HG03066 (cell line): ENCODE measurements at regions not wholly inside any gene's neighbourhood (a gene's known extent, or its start where the extent isn't known, plus 50 kb on each side); places are given as distances from the start of the nearest gene placed in this dataset.

ENCODE experiments used
- ATAC-seq: cut with Tn5 transposase; IDR thresholded peaks from one replicate; pipeline ENCODE4 v1.9.1; 2021; ENCODE audit warnings: low read depth; ENCODE audit not compliant: unreplicated experiment

DNA sequence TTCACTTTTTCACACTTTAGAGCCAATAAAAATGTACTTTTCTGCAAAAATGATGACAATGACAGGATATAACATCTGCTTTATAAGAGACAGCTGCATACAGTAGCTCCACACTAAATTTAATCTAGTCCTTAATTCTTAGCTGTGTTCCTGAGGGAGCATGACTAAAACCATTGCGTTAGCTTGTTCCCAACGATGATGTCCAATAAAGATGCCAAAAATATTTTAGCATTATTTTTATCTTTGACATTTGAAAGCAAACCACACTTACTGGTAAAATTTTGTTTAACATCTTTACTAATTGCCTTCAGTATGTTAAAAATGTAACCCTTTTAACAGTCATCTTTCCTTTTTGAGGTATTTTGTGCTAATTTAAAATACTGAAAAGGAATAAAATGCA, 382.7 kb downstream of the CHSY3 start:
- ATAC-seq: no peak

DNA sequence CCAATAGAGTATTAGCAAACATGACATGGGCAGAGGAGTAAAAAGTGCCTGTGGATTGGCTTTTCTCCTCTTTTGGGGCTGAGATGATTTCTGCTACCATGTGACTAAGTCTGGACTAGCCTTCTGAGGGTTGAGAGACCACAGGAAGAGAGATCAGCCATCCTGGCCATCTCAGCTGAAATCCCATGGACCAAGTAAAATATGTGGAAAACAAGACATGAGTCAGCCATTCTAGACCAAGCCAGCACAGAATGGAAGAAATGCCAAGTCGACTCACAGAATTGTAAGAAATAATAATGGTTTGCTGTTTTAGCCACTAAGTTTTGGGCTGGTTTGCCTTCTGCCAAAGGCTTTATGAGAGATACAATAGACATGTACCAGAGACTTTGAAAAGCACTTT, 377.8 kb downstream of the CHSY3 start:
- no peak for ATAC-seq

DNA sequence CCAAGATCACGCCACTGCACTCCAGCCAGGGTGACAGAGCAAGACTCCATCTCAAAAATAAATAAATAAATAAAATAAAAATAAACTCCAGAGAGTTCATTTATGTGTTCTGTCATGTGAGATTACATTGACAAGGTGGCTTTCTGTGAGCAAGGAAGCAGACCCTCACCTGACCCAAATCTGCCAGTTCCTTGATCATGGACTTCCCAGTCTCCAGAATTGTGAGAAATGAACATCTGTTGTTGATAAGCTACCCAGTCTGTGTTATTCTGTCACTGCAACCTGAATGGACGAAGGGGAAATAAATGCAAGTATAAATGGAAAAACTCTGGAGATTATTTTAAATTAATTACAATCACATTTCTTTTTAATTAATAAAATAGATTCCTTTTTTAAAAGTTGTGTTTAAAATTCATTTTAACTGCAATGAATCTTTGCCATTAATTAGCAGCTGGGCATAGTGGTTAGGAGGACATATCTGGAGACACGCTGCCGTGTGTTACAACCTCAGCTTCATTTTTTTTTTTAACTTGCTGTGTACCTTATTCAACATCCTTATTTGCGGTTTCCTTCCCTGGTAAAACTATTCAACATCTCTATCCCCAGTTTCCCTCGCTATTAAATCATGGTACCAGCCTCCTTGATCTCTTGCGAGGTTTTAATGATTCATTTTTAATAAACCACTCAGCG, 376.4 kb downstream of the CHSY3 start:
- no peak for ATAC-seq

DNA sequence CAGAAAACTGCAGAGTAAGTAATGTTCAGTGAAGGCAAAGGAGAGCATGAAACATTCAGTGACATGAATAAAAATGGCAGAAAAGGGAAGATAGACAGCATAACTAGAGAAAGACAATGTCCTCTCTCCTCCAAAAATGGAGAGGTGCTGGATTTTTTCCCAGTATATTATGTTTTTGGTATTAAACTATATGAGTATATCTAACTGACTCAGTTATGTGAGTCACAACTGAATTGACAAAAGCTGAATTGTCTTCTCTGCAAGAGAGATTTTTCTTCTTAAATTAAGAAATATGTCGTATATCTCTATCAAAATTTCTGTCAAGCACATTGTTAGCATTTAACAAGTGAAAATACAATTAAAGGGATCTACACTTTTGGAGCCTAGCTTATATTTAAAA, 375.1 kb downstream of the CHSY3 start:
- ATAC-seq: no peak

DNA sequence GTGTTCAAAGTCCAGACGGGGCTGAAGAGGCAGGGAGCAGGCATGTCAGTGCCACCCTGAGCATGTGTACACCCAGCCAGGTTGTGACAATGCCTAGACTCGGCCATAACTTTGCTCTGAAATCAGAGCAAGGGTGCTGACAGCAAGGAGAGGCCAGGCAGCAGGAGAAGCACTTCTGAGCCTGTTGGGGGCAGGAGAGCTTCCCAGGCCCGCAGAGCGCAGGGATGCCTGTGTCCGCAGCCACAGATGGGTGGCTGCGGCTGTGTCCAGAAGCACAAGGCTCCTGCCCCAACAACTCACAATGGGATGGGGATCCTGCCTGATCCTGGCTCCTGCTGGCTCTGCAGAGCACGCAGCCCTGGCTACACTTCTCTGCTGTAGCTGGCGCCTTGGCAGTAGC, 373.9 kb downstream of the CHSY3 start:
- no peak for ATAC-seq

DNA sequence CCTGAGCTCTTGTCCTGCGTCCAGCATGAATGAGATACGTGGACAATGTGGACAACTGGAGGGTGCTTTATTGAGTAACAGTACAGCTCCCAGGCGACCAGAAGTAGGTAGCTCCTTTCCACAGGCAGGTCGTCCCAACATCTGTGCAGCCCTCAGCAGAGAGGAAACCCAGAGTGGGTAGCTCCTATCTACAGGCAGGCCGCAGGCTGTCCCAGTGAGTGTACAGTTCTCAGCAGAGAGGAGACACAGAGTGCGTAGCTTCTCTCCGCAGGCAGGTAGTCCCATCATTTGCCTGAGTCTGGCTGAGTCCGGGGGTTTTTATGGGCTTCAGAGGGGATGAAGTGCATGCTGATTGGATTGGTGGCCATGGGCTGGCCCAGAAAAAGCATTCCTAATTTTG, 373.3 kb downstream of the CHSY3 start:
- ATAC-seq: no peak

DNA sequence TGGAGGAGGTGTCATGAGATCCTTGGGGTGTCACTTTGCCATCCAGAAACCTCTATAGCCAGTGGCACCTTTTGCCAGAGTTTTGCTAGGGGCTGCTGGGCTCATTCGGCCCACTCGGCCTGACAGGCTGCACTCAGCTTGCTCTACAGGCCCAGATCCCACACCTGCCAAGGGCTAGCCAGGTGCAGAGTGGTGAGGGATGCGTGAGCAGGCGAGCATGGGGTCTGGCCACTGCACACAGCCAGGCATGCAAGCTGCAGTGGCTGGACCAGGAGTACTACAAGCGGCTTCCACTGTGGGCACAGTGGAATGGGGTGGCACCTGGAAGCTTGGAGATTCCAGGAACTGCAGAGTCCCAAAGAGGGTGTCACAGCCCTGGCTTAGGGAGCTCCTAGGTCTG, 372.7 kb downstream of the CHSY3 start:
- no peak for ATAC-seq

DNA sequence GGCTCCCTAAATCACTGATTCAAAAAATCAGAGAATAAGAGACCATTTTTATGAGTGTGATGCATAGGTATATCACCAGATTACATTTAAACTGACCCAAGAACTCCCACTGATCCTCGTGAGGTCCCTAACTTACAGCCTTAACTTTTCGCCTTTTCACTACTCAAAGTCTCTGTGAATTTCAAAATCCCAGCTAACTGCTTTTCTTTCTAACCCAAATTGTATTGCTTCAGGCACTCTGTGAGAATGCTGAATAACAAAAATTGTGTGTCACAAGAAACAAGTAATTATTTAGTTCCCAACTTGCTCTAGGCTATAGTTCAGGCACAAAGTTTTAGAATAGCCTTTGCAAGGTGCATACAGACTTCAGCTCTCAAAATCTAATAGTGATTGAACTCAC, 368.6 kb downstream of the CHSY3 start:
- ATAC-seq: no peak

DNA sequence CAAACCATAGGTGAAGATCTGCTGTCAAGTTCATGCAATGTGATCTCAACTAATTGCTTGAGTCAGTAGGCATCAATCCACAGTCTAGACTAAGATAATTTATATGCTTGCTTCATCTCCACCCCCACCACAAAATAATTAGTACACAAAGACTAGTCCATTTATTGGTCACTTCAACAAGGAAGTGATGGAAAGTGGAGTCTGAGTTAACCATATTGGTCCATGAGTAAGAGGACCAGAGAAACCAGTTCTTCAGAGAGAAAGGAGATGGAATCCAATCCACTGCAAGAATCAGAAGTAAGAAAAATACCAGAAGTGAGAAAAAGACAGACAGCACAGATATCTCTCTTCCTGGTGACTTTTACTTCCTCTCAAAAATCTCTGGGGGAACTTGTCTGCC, 366.5 kb downstream of the CHSY3 start:
- ATAC-seq: no peak

DNA sequence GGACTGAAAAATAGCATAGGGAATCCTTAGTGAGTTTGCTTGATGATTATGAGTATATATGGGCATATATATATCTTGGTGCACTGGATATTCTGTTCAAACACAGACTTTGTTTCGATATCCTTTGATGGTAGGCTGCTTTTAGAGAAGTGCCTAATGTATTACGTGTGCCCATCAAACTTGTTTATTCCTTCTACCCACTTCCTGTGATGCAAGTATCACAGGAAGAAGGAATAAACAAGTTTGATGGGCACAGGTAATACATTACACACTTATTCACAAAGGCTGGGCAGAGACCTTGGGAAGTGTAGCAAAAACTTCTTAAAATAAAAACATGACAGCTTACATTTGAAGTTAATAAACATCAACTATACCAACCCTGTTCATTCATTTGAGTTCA, 364.2 kb downstream of the CHSY3 start:
- ATAC-seq: no peak

DNA sequence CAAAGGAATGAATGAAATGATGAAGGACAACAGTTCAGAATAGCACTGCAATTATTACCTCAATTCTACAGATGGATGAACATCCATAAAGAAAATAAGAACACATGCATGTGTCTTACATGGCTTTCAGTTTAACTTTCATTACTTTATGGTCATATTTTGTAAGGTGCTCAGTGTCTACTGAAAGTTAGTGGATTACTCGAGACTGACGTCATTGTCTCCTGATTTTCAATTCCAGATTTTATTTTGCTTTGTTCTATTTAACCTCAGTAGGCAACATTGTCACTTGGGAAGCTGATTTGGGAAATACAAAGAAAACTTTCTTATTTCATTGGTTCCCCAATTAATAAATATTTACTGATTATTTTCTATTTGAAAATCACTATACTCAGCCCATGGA, 363.7 kb downstream of the CHSY3 start:
- ATAC-seq: no peak

DNA sequence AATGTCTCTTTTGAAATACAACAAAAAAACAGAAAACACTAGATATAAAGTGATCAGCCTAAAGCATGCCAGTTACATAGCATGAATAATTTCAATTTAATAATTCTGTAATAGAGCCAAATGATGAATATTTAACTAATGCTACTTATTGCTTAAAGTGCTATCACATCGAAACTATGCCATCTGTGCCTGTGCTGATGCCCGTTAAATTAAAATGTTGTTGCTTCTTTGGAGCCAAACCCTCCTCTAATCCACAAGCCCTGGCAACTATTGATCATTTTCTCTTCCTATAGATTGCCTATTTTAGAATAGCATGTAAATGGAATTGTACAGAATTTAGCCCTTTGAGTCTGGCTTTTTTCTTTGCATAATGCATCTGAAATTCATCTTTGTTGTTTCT, 356.2 kb downstream of the CHSY3 start:
- no peak for ATAC-seq

DNA sequence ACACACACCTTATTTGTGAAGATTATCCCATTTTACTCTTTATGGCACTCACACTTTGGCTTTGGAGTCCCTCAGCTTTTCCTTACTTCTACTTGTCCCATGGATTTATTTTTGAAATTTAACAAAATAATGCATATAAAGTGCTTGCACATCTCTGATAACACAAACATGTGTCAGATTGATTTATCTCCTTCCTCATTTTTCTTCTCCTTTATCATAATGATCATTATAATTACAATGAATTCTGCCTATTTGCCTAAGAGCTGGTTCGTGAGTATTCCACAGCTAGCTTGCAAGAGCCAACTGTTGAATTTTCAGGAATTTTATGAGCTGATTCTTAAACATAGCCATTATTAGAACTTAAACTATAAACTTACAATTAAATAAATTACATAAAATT, 347.7 kb downstream of the CHSY3 start:
- ATAC-seq: no peak

DNA sequence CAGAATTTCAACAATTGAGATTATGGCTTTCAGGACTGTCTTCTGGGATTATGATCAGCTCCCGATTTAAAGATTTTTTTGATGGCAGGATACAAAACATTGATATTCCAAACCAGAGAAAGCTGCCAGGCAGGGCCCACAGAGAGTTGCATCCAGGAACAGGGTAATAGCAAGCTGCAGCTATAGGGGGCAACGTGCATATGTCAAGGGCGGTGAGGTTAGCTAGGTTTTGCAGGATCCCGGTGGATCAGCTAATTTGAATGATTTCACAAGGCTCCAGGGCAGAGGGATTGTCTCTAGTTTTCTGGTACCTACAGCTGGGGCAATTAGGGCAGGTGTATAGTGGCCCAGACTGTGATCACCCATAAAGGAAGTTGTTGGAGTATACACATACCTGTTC, 339.4 kb downstream of the CHSY3 start:
- ATAC-seq: no peak

DNA sequence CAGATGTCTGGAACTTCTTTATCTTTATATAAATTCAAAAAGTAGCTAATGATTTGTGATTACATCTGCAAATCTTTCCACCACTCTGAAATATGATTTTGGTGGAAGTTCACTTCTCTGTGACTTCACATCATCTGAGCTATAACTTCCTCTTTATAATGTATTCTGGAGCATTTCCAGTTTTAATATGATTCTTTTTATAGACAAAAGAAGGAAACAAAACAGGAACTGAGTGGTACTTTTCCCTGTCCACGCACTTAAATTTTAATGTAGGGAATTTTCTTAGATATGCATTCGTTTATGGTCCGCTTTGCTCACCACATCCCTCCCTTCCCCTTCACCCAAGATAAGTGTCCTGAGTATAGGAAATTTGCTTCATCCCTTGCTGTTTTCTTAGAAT, 333.5 kb downstream of the CHSY3 start:
- no peak for ATAC-seq
